NCI-H2107 (cell line): ENCODE measurements at regions not wholly inside any gene's neighbourhood (a gene's known extent, or its start where the extent isn't known, plus 50 kb on each side); places are given as distances from the start of the nearest gene placed in this dataset.
"Not testable (repeated sequence)": the region's sequence is repeated elsewhere in the genome, so short reads cannot be mapped to it uniquely, and the experiment has no call there.

Experiments used
- DNase-seq: peaks from one replicate; lab custom pipeline; 2025; lab: John Stamatoyannopoulos, UW

DNA sequence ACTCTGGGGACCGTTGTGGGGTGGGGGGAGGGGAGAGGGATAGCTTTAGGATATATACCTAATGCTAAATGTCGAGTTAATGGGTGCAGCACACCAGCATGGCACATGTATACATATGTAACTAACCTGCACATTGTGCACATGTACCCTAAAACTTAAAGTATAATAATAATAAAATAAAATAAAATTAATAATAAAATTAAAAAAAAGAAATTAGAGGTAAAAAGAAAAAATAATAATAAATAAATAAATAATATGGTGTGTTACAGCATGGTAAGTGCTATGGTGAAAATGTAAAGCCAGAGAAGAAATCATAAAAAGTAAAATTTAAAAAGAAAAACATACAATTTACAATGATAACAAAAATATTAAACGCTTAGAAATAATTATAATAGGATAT, 552.8 kb upstream of the PBX1 start:
- not testable (repeated sequence) for DNase-seq

GRCh38 chr1:164006621-164007020, 552.4 kb upstream of the PBX1 start:
- DNase-seq, result no peak

- no peak for DNase-seq
These were observed 541.7 kb upstream of the PBX1 start for GRCh38 chr1:164017239-164017638.

GRCh38 chr1:164020391-164020790, 538.6 kb upstream of the PBX1 start:
- DNase-seq, result no peak

DNA sequence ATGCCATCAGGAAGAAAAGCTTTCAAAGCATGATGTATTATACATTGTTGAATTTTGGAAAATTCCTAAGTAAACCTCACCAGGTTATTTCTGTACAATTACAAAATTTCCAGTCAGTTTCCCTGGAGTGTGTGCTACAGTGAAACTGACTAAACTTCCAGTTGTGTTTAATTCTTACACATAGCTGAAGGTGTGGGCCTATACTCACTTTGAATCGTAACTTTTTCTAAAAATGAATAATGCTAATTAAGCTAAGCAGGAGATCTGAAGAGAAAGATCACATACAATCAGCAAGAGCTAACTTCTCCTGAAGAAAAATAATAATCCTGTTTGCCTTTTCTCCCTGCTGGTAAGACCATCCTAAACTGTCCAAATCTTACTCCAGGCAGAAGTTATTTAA, 537.2 kb upstream of the PBX1 start:
- no peak for DNase-seq

GRCh38 chr1:164033782-164034181, 525.2 kb upstream of the PBX1 start:
- DNase-seq, result no peak

GRCh38 chr1:164040754-164041153, 518.2 kb upstream of the PBX1 start:
- DNase-seq, result no peak

DNA sequence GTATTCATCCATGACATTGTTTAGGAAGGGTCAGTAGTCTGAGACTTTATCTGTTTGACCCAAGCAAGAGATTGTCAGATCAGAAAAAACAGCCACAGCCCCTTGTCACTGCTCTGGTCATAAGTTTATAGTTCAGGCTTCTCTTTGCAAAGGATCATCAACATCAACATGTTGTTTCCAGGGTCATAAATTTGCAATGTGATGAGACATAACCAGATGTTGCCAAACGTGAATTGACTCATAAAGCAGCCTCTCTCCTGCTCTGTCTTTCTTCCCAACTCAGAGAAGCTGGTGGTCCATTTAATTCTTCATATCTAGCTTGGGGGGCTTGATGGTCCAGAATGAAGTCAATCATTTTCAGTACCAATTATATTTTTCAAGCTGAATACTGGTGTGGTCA, 507.2 kb upstream of the PBX1 start:
- no peak for DNase-seq

DNA sequence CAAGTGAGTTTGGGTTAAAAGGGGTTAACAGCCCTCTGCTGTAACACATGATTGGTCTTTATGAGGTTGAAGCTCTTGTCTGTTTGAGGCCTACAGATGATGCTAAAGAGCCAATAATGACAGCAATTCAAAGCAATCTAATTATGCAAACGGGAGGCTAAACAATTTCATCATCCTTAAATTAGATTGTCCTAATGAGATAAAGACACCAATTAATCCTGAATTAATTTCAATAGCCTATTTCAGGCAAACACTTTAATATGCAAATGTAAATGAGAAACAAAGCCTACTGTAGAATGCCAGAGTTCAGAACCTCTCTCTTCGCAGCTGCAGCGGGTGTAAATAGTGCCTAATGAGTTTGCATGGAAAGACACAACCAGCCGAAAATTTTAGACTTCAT, 504.7 kb upstream of the PBX1 start:
- no peak for DNase-seq

GRCh38 chr1:164058198-164058597, 500.8 kb upstream of the PBX1 start:
- DNase-seq, result no peak

DNA sequence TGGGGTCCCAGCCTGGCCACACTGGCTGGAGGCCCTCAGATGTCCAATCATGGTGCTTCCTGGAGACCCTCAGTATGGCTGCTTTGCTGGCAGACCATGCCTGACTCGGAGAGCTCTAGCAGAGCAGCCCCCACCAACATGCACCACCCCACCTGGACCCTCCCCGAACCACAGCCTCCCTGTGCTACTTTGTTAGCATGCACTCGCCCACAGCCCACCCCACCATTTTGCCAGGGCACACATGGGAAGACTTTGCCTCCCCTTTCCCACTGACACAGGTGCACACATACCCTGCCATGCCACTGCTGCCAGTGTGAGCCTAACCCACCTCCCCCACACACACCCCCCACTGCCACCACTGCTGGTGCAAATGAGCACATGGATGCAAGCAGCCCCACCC, 497.5 kb upstream of the PBX1 start:
- no peak for DNase-seq

DNA sequence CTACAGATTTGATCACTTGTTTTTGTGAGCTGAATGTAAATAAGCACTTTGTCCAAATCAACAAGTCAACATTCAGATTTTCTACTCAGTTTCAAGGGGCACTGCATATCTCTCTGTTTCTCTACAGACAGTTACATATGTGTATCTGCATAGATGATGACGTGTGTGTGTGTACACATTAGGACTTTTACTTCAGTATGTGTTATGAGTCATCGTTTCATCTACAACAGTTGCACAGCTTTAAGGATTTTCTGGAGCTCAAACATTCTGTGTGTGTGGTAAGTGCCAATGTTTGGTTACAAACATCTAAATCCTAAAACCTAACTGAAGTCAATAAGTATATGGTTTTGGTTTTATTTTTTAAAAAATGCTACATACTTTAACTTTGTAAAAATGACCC, 494.5 kb upstream of the PBX1 start:
- DNase-seq, result no peak

GRCh38 chr1:164071288-164071687, 487.7 kb upstream of the PBX1 start:
- no peak for DNase-seq

GRCh38 chr1:164086832-164087231, 472.2 kb upstream of the PBX1 start:
- DNase-seq, result no peak

DNA sequence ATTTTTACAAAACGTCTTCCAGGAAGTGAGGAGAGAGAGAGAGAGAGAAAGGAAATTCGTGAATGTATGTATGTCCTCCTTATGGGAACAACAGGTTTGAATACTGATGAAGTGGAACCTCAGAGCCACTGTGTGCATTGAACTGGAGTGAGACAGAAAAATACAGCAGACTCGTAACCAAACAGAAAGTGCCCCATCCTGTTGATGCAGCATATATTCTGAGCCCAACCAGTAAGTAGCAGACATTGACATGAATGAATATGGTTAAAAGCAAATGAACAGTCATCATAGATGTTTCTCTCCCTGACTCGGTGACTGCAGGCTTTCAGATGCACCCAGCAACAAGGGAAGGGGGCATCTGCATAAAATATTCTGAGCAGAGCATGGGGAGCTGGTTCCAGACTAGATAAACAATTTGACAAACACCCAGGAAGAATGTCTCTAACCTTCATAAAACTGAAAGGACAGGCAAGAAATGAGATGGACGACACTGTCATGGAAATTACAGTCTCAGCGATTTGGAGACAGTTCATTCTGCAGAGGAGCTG, 471.0 kb upstream of the PBX1 start:
- no peak for DNase-seq

DNA sequence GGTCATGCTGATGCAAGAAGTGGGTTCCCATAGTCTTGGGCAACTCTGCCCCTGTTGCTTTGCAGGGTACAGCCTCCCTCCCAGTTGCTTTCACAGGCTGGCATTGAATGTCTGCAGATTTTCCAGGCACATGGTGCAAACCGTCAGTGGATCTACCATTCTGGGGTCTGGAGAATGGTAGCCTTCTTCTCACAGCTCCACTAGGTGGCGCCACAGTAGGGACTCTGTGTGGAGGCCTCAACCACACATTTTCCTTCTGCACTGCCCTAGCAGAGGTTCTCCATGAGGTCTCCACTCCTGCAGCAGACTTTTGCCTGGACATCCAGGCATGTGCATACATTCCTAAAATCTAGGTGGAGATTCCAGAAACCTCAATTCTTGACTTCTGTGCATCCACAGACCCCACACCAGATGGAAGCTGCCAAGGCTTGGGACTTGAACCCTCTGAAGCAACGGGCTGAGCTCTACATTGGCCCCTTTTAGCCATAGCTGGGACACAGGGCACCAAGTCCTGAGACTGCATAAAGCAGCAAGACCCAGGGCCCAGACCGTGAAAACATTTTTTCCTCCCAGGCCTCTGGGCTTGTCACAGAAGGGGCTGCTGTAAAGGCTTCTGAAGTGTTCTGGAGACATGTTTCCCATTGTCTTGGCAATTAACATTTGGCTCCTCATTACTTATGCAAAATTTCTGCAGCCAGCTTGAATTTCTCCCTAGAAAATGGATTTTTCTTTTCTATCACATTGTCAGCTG, 466.2 kb upstream of the PBX1 start:
- DNase-seq, result no peak

DNA sequence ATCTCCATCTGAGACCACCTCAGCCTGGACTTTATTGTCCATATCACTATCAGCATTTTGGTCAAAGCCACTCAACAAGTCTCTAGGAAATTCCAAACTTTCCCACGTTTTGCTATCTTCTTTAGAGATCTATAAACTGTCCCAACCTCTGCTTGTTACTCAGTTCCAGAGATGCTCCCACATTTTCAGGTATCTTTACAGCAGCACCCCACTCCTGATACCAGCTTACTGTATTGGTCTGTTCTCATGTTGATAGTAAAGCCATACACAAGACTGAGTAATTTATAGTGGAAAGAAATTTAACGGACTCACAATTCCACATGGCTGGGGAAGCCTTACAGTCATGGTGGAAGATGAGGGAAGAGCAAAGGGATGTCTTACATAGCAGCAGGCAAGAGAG, 465.4 kb upstream of the PBX1 start:
- DNase-seq, result no peak

- no peak for DNase-seq
These were observed 457.2 kb upstream of the PBX1 start for GRCh38 chr1:164101802-164102201.

- DNase-seq, result no peak
These were observed 427.0 kb upstream of the PBX1 start for GRCh38 chr1:164131949-164132348.

GRCh38 chr1:164137273-164137925, 421.6 kb upstream of the PBX1 start:
- peak; percentile 72 for DNase-seq

GRCh38 chr1:164141797-164142196, 417.2 kb upstream of the PBX1 start:
- DNase-seq, result no peak

DNA sequence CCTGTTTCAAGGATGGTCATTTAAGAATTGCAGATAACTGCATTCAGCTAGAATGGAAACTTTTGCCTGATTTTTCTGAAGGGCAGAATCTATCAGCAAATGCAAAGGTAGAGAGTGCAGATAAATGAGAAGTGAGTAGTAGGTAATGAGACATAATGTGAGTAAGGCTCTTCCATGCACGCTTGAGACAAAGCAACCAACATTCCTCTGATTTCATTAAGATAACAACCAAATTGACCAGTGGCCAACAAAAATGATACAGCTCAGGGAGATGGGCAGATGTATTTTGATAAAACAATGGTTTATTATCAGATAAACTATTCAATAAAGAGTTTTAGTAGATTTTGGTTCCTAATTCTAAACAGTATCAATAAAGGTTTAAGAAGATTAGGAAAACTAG, 404.4 kb upstream of the PBX1 start:
- no peak for DNase-seq

GRCh38 chr1:164155347-164155746, 403.6 kb upstream of the PBX1 start:
- no peak for DNase-seq
